ENCODE measurements at regions not wholly inside any gene's neighbourhood (a gene's known extent, or its start where the extent isn't known, plus 50 kb on each side); places are given as distances from the start of the nearest gene placed in this dataset.

GRCh38 chr2:236656721-236657120, 87.1 kb downstream of the ACKR3 start:
- H3K27me3 ChIP-seq (ENCODE audit: low read depth, low read length): no peaks in the 10 kb centered on the region
- no peaks in the 10 kb centered on the region for H3K36me3 ChIP-seq (ENCODE audit: control insufficient read depth in 1 of 2, insufficient read depth in 2 of 2, low read length in 2 of 2)
- no peaks in the 10 kb centered on the region for H3K9me3 ChIP-seq (ENCODE audit: control insufficient read depth in 1 of 2, low read length in 2 of 2)
- peaks cover 0 to 12% of the 10 kb centered on the region in 2 donors for H3K4me1 ChIP-seq (ENCODE audit: control insufficient read depth in 1 of 2, insufficient read depth in 2 of 2, low read length in 2 of 2)
- H3K4me3 ChIP-seq (ENCODE audit: low read depth in 1 of 2, low read length in 2 of 2): no peak overlapping the region
- no peak overlapping the region for H3K27ac ChIP-seq (ENCODE audit: low read length)

GRCh38 chr2:236657215-236657614, 87.6 kb downstream of the ACKR3 start:
- peaks cover 0 to 12% of the 10 kb centered on the region in 2 donors for H3K4me1 ChIP-seq (ENCODE audit: control insufficient read depth in 1 of 2, insufficient read depth in 2 of 2, low read length in 2 of 2)
- H3K27ac ChIP-seq (ENCODE audit: low read length): no peak overlapping the region
- H3K36me3 ChIP-seq (ENCODE audit: control insufficient read depth in 1 of 2, insufficient read depth in 2 of 2, low read length in 2 of 2): no peaks in the 10 kb centered on the region
- no peak overlapping the region for H3K4me3 ChIP-seq (ENCODE audit: low read depth in 1 of 2, low read length in 2 of 2)
- H3K27me3 ChIP-seq (ENCODE audit: low read depth, low read length): no peaks in the 10 kb centered on the region
- H3K9me3 ChIP-seq (ENCODE audit: control insufficient read depth in 1 of 2, low read length in 2 of 2): no peaks in the 10 kb centered on the region

- Histone ChIP-seq H3K36me3 (ENCODE audit: control insufficient read depth in 1 of 2, insufficient read depth in 2 of 2, low read length in 2 of 2) (no peaks in the 10 kb centered on the region), H3K4me1 (ENCODE audit: control insufficient read depth in 1 of 2, insufficient read depth in 2 of 2, low read length in 2 of 2) (peaks cover 0 to 14% of the 10 kb centered on the region in 2 donors), H3K9me3 (ENCODE audit: control insufficient read depth in 1 of 2, low read length in 2 of 2) (no peaks in the 10 kb centered on the region), H3K4me3 (ENCODE audit: low read depth in 1 of 2, low read length in 2 of 2) (no peak overlapping the region), H3K27ac (ENCODE audit: low read length) (no peak overlapping the region), H3K27me3 (ENCODE audit: low read depth, low read length) (no peaks in the 10 kb centered on the region)
These were observed 88.2 kb downstream of the ACKR3 start for GRCh38 chr2:236657801-236658200.

- H3K27me3 ChIP-seq (ENCODE audit: low read depth, low read length): no peaks in the 10 kb centered on the region
- H3K9me3 ChIP-seq (ENCODE audit: control insufficient read depth in 1 of 2, low read length in 2 of 2): no peaks in the 10 kb centered on the region
- H3K4me3 ChIP-seq (ENCODE audit: low read depth in 1 of 2, low read length in 2 of 2): no peak overlapping the region
- no peak overlapping the region for H3K27ac ChIP-seq (ENCODE audit: low read length)
- H3K36me3 ChIP-seq (ENCODE audit: control insufficient read depth in 1 of 2, insufficient read depth in 2 of 2, low read length in 2 of 2): no peaks in the 10 kb centered on the region
- H3K4me1 ChIP-seq (ENCODE audit: control insufficient read depth in 1 of 2, insufficient read depth in 2 of 2, low read length in 2 of 2): peaks cover 0 to 21% of the 10 kb centered on the region in 2 donors
These were observed 89.5 kb downstream of the ACKR3 start for GRCh38 chr2:236658974-236659757.

- Histone ChIP-seq H3K36me3 (ENCODE audit: control insufficient read depth in 1 of 2, insufficient read depth in 2 of 2, low read length in 2 of 2) (no peaks in the 10 kb centered on the region), H3K4me1 (ENCODE audit: control insufficient read depth in 1 of 2, insufficient read depth in 2 of 2, low read length in 2 of 2) (peaks cover 0 to 21% of the 10 kb centered on the region in 2 donors), H3K27ac (ENCODE audit: low read length) (no peak overlapping the region)
These were observed 90.1 kb downstream of the ACKR3 start for GRCh38 chr2:236659758-236660150.

GRCh38 chr2:236661061-236661761, 91.6 kb downstream of the ACKR3 start:
- Histone ChIP-seq H3K27ac (ENCODE audit: low read length) (peak overlapping the region; percentile 17), H3K4me3 (ENCODE audit: low read depth in 1 of 2, low read length in 2 of 2) (no peak overlapping the region), H3K9me3 (ENCODE audit: control insufficient read depth in 1 of 2, low read length in 2 of 2) (no peaks in the 10 kb centered on the region), H3K4me1 (ENCODE audit: control insufficient read depth in 1 of 2, insufficient read depth in 2 of 2, low read length in 2 of 2) (peaks cover 0 to 21% of the 10 kb centered on the region in 2 donors), H3K27me3 (ENCODE audit: low read depth, low read length) (no peaks in the 10 kb centered on the region), H3K36me3 (ENCODE audit: control insufficient read depth in 1 of 2, insufficient read depth in 2 of 2, low read length in 2 of 2) (no peaks in the 10 kb centered on the region)

More at GRCh38 chr2:236659758-236660150, 90.1 kb downstream of the ACKR3 start:
- Histone ChIP-seq H3K9me3 (ENCODE audit: control insufficient read depth in 1 of 2, low read length in 2 of 2) (no peaks in the 10 kb centered on the region), H3K4me3 (ENCODE audit: low read depth in 1 of 2, low read length in 2 of 2) (no peak overlapping the region), H3K27me3 (ENCODE audit: low read depth, low read length) (no peaks in the 10 kb centered on the region)

- Histone ChIP-seq H3K4me3 (ENCODE audit: low read depth in 1 of 2, low read length in 2 of 2) (no peak overlapping the region), H3K9me3 (ENCODE audit: control insufficient read depth in 1 of 2, low read length in 2 of 2) (peaks cover 0 to 5% of the 10 kb centered on the region in 2 donors), H3K4me1 (ENCODE audit: control insufficient read depth in 1 of 2, insufficient read depth in 2 of 2, low read length in 2 of 2) (peaks cover 0 to 21% of the 10 kb centered on the region in 2 donors), H3K27me3 (ENCODE audit: low read depth, low read length) (no peaks in the 10 kb centered on the region), H3K27ac (ENCODE audit: low read length) (peak overlapping the region; percentile 17), H3K36me3 (ENCODE audit: control insufficient read depth in 1 of 2, insufficient read depth in 2 of 2, low read length in 2 of 2) (no peaks in the 10 kb centered on the region)
These were observed 92.1 kb downstream of the ACKR3 start for GRCh38 chr2:236661762-236662110.

- peak overlapping the region in 1 of 2 donors; percentile 17 for H3K4me3 ChIP-seq (ENCODE audit: low read depth in 1 of 2, low read length in 2 of 2)
- H3K4me1 ChIP-seq (ENCODE audit: control insufficient read depth in 1 of 2, insufficient read depth in 2 of 2, low read length in 2 of 2): peaks cover 0 to 21% of the 10 kb centered on the region in 2 donors
- no peaks in the 10 kb centered on the region for H3K36me3 ChIP-seq (ENCODE audit: control insufficient read depth in 1 of 2, insufficient read depth in 2 of 2, low read length in 2 of 2)
- H3K27me3 ChIP-seq (ENCODE audit: low read depth, low read length): no peaks in the 10 kb centered on the region
- H3K27ac ChIP-seq (ENCODE audit: low read length): peak overlapping the region; percentile 17
- H3K9me3 ChIP-seq (ENCODE audit: control insufficient read depth in 1 of 2, low read length in 2 of 2): peaks cover 0 to 6% of the 10 kb centered on the region in 2 donors
These were observed 92.9 kb downstream of the ACKR3 start for GRCh38 chr2:236662231-236663185.

GRCh38 chr2:236663287-236664101, 93.9 kb downstream of the ACKR3 start:
- no peaks in the 10 kb centered on the region for H3K36me3 ChIP-seq (ENCODE audit: control insufficient read depth in 1 of 2, insufficient read depth in 2 of 2, low read length in 2 of 2)
- peaks cover 0 to 21% of the 10 kb centered on the region in 2 donors for H3K4me1 ChIP-seq (ENCODE audit: control insufficient read depth in 1 of 2, insufficient read depth in 2 of 2, low read length in 2 of 2)
- no peaks in the 10 kb centered on the region for H3K27me3 ChIP-seq (ENCODE audit: low read depth, low read length)
- H3K27ac ChIP-seq (ENCODE audit: low read length): peak overlapping the region; percentile 17
- peaks cover 0 to 6% of the 10 kb centered on the region in 2 donors for H3K9me3 ChIP-seq (ENCODE audit: control insufficient read depth in 1 of 2, low read length in 2 of 2)
- H3K4me3 ChIP-seq (ENCODE audit: low read depth in 1 of 2, low read length in 2 of 2): peak overlapping the region in 1 of 2 donors; percentile 17

GRCh38 chr2:236664136-236664535, 94.5 kb downstream of the ACKR3 start:
- H3K9me3 ChIP-seq (ENCODE audit: control insufficient read depth in 1 of 2, low read length in 2 of 2): peaks cover 0 to 6% of the 10 kb centered on the region in 2 donors
- H3K4me3 ChIP-seq (ENCODE audit: low read depth in 1 of 2, low read length in 2 of 2): no peak overlapping the region
- peaks cover 0 to 21% of the 10 kb centered on the region in 2 donors for H3K4me1 ChIP-seq (ENCODE audit: control insufficient read depth in 1 of 2, insufficient read depth in 2 of 2, low read length in 2 of 2)
- H3K27me3 ChIP-seq (ENCODE audit: low read depth, low read length): no peaks in the 10 kb centered on the region
- no peaks in the 10 kb centered on the region for H3K36me3 ChIP-seq (ENCODE audit: control insufficient read depth in 1 of 2, insufficient read depth in 2 of 2, low read length in 2 of 2)
- peak overlapping the region; percentile 17 for H3K27ac ChIP-seq (ENCODE audit: low read length)
